Stimulated activated naive B cell treated with anti-CD40 and anti-IgM and Interleukin-4, amounts not matched to agents 10 μg/mL and 1 μg/mL and 100 μg/mL, for 72 hours (primary cell): ENCODE measurements at regions not wholly inside any gene's neighbourhood (a gene's known extent, or its start where the extent isn't known, plus 50 kb on each side); places are given as distances from the start of the nearest gene placed in this dataset.

Experiments used
- ATAC-seq, 2 donors: fragments of 150-1000 bp; cut with Tn5 transposase; replicated peaks; 2 replicates each; pipeline ENCODE4 v1.10.0; 2021; ENCODE audit warnings: moderate library complexity in 1 of 2
- DNase-seq: peaks from one replicate; pipeline ENCODE4 v3.0.0; 2021
- H3K27ac Mint-ChIP-seq: one replicate; pipeline ENCODE4 v1.8.0; 2022; ENCODE audit warnings: mild to moderate bottlenecking, mixed read lengths
- H3K27me3 Mint-ChIP-seq, 2 donors: one replicate each; pipeline ENCODE4 v1.8.0; 2022; ENCODE audit warnings: mixed read lengths in 2 of 2
- H3K36me3 Mint-ChIP-seq, 2 donors: one replicate each; pipeline ENCODE4 v1.8.0; 2022; ENCODE audit warnings: mixed read lengths in 2 of 2, mild to moderate bottlenecking in 1 of 2
- H3K4me1 Mint-ChIP-seq, 2 donors: one replicate each; pipeline ENCODE4 v1.8.0; 2022; ENCODE audit warnings: mixed read lengths in 2 of 2, mild to moderate bottlenecking in 1 of 2
- H3K4me3 Mint-ChIP-seq, 2 donors: one replicate each; pipeline ENCODE4 v1.8.0; 2022; ENCODE audit warnings: mild to moderate bottlenecking in 2 of 2, mixed read lengths in 2 of 2, moderate library complexity in 1 of 2
- H3K9me3 Mint-ChIP-seq, 2 donors: one replicate each; pipeline ENCODE4 v1.8.0; 2022; ENCODE audit warnings: mixed read lengths in 2 of 2, mild to moderate bottlenecking in 1 of 2

- ATAC-seq (no peak), DNase-seq (no peak)
- Mint-ChIP-seq H3K4me1 (peaks cover 0 to 4% of the 10 kb centered on the region in 2 donors), H3K36me3 (no peaks in the 10 kb centered on the region), H3K4me3 (no peak overlapping the region), H3K27ac (no peak overlapping the region), H3K9me3 (no peaks in the 10 kb centered on the region), H3K27me3 (peaks cover 20 to 33% of the 10 kb centered on the region in 2 donors)
Observed at GRCh38 chr2:860259-860855, 90.3 kb upstream of the SNTG2 start.

- Mint-ChIP-seq H3K27me3 (peaks cover 20 to 28% of the 10 kb centered on the region in 2 donors), H3K27ac (no peak overlapping the region), H3K36me3 (no peaks in the 10 kb centered on the region), H3K9me3 (peaks cover 0 to 6% of the 10 kb centered on the region in 2 donors), H3K4me3 (no peak overlapping the region), H3K4me1 (peaks cover 2 to 14% of the 10 kb centered on the region in 2 donors)
- DNase-seq = no peak
- ATAC-seq = no peak
Observed at GRCh38 chr2:858646-859045, 92.0 kb upstream of the SNTG2 start.

GRCh38 chr2:857937-858336, 92.7 kb upstream of the SNTG2 start:
- Mint-ChIP-seq H3K9me3 (peaks cover 0 to 6% of the 10 kb centered on the region in 2 donors), H3K4me1 (peaks cover 2 to 14% of the 10 kb centered on the region in 2 donors), H3K27me3 (peaks cover 16 to 24% of the 10 kb centered on the region in 2 donors), H3K27ac (no peak overlapping the region), H3K36me3 (no peaks in the 10 kb centered on the region), H3K4me3 (no peak overlapping the region)
- DNase-seq = no peak
- ATAC-seq = no peak

- no peak for DNase-seq
- H3K27me3 Mint-ChIP-seq = peaks cover 7 to 15% of the 10 kb centered on the region in 2 donors
- H3K27ac Mint-ChIP-seq = no peak overlapping the region
- peaks cover 2 to 14% of the 10 kb centered on the region in 2 donors for H3K4me1 Mint-ChIP-seq
- ATAC-seq = no peak
- no peaks in the 10 kb centered on the region for H3K36me3 Mint-ChIP-seq
- no peak overlapping the region for H3K4me3 Mint-ChIP-seq
- H3K9me3 Mint-ChIP-seq = peaks cover 0 to 6% of the 10 kb centered on the region in 2 donors
Observed at GRCh38 chr2:857081-857480, 93.6 kb upstream of the SNTG2 start.

GRCh38 chr2:856456-856855, 94.2 kb upstream of the SNTG2 start:
- H3K36me3 Mint-ChIP-seq = no peaks in the 10 kb centered on the region
- DNase-seq (no peak), ATAC-seq (no peak)
- H3K9me3 Mint-ChIP-seq = peaks cover 0 to 6% of the 10 kb centered on the region in 2 donors
- H3K27ac Mint-ChIP-seq = no peak overlapping the region
- H3K27me3 Mint-ChIP-seq = peaks cover 4 to 9% of the 10 kb centered on the region in 2 donors
- H3K4me3 Mint-ChIP-seq = no peak overlapping the region
- peaks cover 2 to 14% of the 10 kb centered on the region in 2 donors for H3K4me1 Mint-ChIP-seq

GRCh38 chr2:856041-856440, 94.6 kb upstream of the SNTG2 start:
- peaks cover 4 to 5% of the 10 kb centered on the region in 2 donors for H3K27me3 Mint-ChIP-seq

GRCh38 chr2:855177-855576, 95.5 kb upstream of the SNTG2 start:
- no peak overlapping the region for H3K27ac Mint-ChIP-seq
- H3K4me3 Mint-ChIP-seq = no peak overlapping the region
- no peak for ATAC-seq
- H3K36me3 Mint-ChIP-seq = no peaks in the 10 kb centered on the region
- DNase-seq = no peak
- H3K4me1 Mint-ChIP-seq = peaks cover 2 to 14% of the 10 kb centered on the region in 2 donors
- H3K9me3 Mint-ChIP-seq = peaks cover 0 to 6% of the 10 kb centered on the region in 2 donors
- H3K27me3 Mint-ChIP-seq = peaks cover 4 to 5% of the 10 kb centered on the region in 2 donors

More at GRCh38 chr2:856041-856440, 94.6 kb upstream of the SNTG2 start:
- Mint-ChIP-seq H3K4me3 (no peak overlapping the region), H3K36me3 (no peaks in the 10 kb centered on the region), H3K9me3 (peaks cover 0 to 6% of the 10 kb centered on the region in 2 donors), H3K27ac (no peak overlapping the region), H3K4me1 (peaks cover 2 to 14% of the 10 kb centered on the region in 2 donors)
- DNase-seq (no peak), ATAC-seq (no peak)

- peaks cover 2 to 14% of the 10 kb centered on the region in 2 donors for H3K4me1 Mint-ChIP-seq
- H3K9me3 Mint-ChIP-seq = peaks cover 0 to 6% of the 10 kb centered on the region in 2 donors
- H3K36me3 Mint-ChIP-seq = no peaks in the 10 kb centered on the region
- DNase-seq = no peak
- H3K27me3 Mint-ChIP-seq = peaks cover 4 to 5% of the 10 kb centered on the region in 2 donors
- peak in 1 of 2 donors; percentile 42 for ATAC-seq
- no peak overlapping the region for H3K27ac Mint-ChIP-seq
- no peak overlapping the region for H3K4me3 Mint-ChIP-seq
Observed at GRCh38 chr2:854460-854859, 96.2 kb upstream of the SNTG2 start.

GRCh38 chr2:853203-853870, 97.3 kb upstream of the SNTG2 start:
- no peaks in the 10 kb centered on the region for H3K36me3 Mint-ChIP-seq
- peaks cover 0 to 6% of the 10 kb centered on the region in 2 donors for H3K9me3 Mint-ChIP-seq
- no peak overlapping the region for H3K4me3 Mint-ChIP-seq
- no peak for DNase-seq
- H3K27ac Mint-ChIP-seq = no peak overlapping the region
- peaks cover 2 to 14% of the 10 kb centered on the region in 2 donors for H3K4me1 Mint-ChIP-seq
- peaks cover 4 to 5% of the 10 kb centered on the region in 2 donors for H3K27me3 Mint-ChIP-seq
- ATAC-seq = no peak

GRCh38 chr2:852168-852567, 98.5 kb upstream of the SNTG2 start:
- peaks cover 4 to 5% of the 10 kb centered on the region in 2 donors for H3K27me3 Mint-ChIP-seq
- no peak overlapping the region for H3K27ac Mint-ChIP-seq
- DNase-seq = no peak
- peaks cover 0 to 6% of the 10 kb centered on the region in 2 donors for H3K9me3 Mint-ChIP-seq
- no peaks in the 10 kb centered on the region for H3K36me3 Mint-ChIP-seq
- ATAC-seq = no peak
- H3K4me3 Mint-ChIP-seq = no peak overlapping the region
- H3K4me1 Mint-ChIP-seq = peaks cover 2 to 14% of the 10 kb centered on the region in 2 donors

- Mint-ChIP-seq H3K27ac (no peak overlapping the region), H3K27me3 (peaks cover under 1 to 5% of the 10 kb centered on the region in 2 donors), H3K4me1 (peaks cover 2 to 14% of the 10 kb centered on the region in 2 donors), H3K9me3 (peaks cover 0 to 6% of the 10 kb centered on the region in 2 donors), H3K36me3 (no peaks in the 10 kb centered on the region), H3K4me3 (no peak overlapping the region)
- ATAC-seq = no peak
- no peak for DNase-seq
Observed at GRCh38 chr2:851680-852079, 99.0 kb upstream of the SNTG2 start.

GRCh38 chr2:851078-851477, 99.6 kb upstream of the SNTG2 start:
- Mint-ChIP-seq H3K36me3 (no peaks in the 10 kb centered on the region), H3K9me3 (peaks cover 0 to 6% of the 10 kb centered on the region in 2 donors), H3K27me3 (peaks cover 0 to 5% of the 10 kb centered on the region in 2 donors), H3K27ac (no peak overlapping the region), H3K4me3 (no peak overlapping the region), H3K4me1 (peaks cover 2 to 14% of the 10 kb centered on the region in 2 donors)
- no peak for ATAC-seq
- no peak for DNase-seq

- DNase-seq (no peak), ATAC-seq (no peak)
- H3K4me1 Mint-ChIP-seq = peaks cover 2 to 10% of the 10 kb centered on the region in 2 donors
- no peak overlapping the region for H3K27ac Mint-ChIP-seq
- H3K4me3 Mint-ChIP-seq = no peak overlapping the region
- H3K27me3 Mint-ChIP-seq = peaks cover 0 to 5% of the 10 kb centered on the region in 2 donors
- H3K9me3 Mint-ChIP-seq = peaks cover 0 to 6% of the 10 kb centered on the region in 2 donors
- no peaks in the 10 kb centered on the region for H3K36me3 Mint-ChIP-seq
Observed at GRCh38 chr2:850429-850828, 100.2 kb upstream of the SNTG2 start.

GRCh38 chr2:848099-848498, 102.5 kb upstream of the SNTG2 start:
- Mint-ChIP-seq H3K4me1 (no peaks in the 10 kb centered on the region), H3K36me3 (no peaks in the 10 kb centered on the region), H3K27ac (no peak overlapping the region), H3K4me3 (no peak overlapping the region), H3K27me3 (peaks cover 8 to 16% of the 10 kb centered on the region in 2 donors), H3K9me3 (no peaks in the 10 kb centered on the region)
- DNase-seq (no peak), ATAC-seq (no peak)

GRCh38 chr2:847669-848068, 103.0 kb upstream of the SNTG2 start:
- no peaks in the 10 kb centered on the region for H3K4me1 Mint-ChIP-seq
- H3K9me3 Mint-ChIP-seq = no peaks in the 10 kb centered on the region
- H3K36me3 Mint-ChIP-seq = no peaks in the 10 kb centered on the region
- H3K27ac Mint-ChIP-seq = no peak overlapping the region
- H3K4me3 Mint-ChIP-seq = no peak overlapping the region
- peaks cover 9 to 17% of the 10 kb centered on the region in 2 donors for H3K27me3 Mint-ChIP-seq
- DNase-seq (no peak), ATAC-seq (no peak)
